Progenitor cell of endocrine pancreas (in vitro differentiated cells): ENCODE measurements at regions not wholly inside any gene's neighbourhood (a gene's known extent, or its start where the extent isn't known, plus 50 kb on each side); places are given as distances from the start of the nearest gene placed in this dataset.

ENCODE experiments used
- DNase-seq: peaks from one replicate; pipeline ENCODE4 v3.0.0; 2021; ENCODE audit warnings: low spot score; ENCODE audit not compliant: unreplicated experiment
- H3K27ac Mint-ChIP-seq: 2 replicates; pipeline ENCODE4 v1.8.0; 2021; ENCODE audit warnings: mild to moderate bottlenecking, moderate library complexity, mixed read lengths
- H3K27me3 Mint-ChIP-seq: 2 replicates; pipeline ENCODE4 v1.8.0; 2021; ENCODE audit warnings: mixed read lengths
- H3K36me3 Mint-ChIP-seq: 2 replicates; pipeline ENCODE4 v1.8.0; 2022; ENCODE audit warnings: mixed read lengths; ENCODE audit not compliant: insufficient read depth
- H3K4me1 Mint-ChIP-seq: 2 replicates; pipeline ENCODE4 v1.8.0; 2021; ENCODE audit warnings: low read depth, mixed read lengths
- H3K4me3 Mint-ChIP-seq: 2 replicates; pipeline ENCODE4 v1.8.0; 2021; ENCODE audit warnings: low read depth, mild to moderate bottlenecking, moderate library complexity, mixed read lengths
- H3K9me3 Mint-ChIP-seq: 2 replicates; pipeline ENCODE4 v1.8.0; 2021; ENCODE audit warnings: low read depth, mixed read lengths
- CTCF ChIP-seq: fragments of 200-600 bp; sonication (generic); IDR thresholded peaks from one replicate; pipeline ENCODE4 v1.5.0; 2021; ENCODE audit warnings: antibody characterized with exemption, mild to moderate bottlenecking; ENCODE audit not compliant: unreplicated experiment

- TF ChIP-seq CTCF: no peak
- Mint-ChIP-seq H3K27me3 (peaks cover 7% of the 10 kb centered on the region), H3K36me3 (no peaks in the 10 kb centered on the region), H3K4me3 (no peak overlapping the region), H3K27ac (no peak overlapping the region), H3K9me3 (peaks cover 3% of the 10 kb centered on the region), H3K4me1 (peaks cover 19% of the 10 kb centered on the region)
- DNase-seq: no peak
Measured at GRCh38 chr3:104519068-104519467, 847.6 kb upstream of the ALCAM start.

GRCh38 chr3:104519468-104520227 is 847.1 kb upstream of the ALCAM start:
- no peaks in the 10 kb centered on the region for H3K36me3 Mint-ChIP-seq
- no peak for TF ChIP-seq CTCF
- no peak overlapping the region for H3K4me3 Mint-ChIP-seq
- H3K27me3 Mint-ChIP-seq: peaks cover 3% of the 10 kb centered on the region
- H3K27ac Mint-ChIP-seq: no peak overlapping the region
- H3K4me1 Mint-ChIP-seq: peaks cover 17% of the 10 kb centered on the region
- peaks cover 3% of the 10 kb centered on the region for H3K9me3 Mint-ChIP-seq
- no peak for DNase-seq

- Mint-ChIP-seq H3K4me3 (no peak overlapping the region), H3K9me3 (peaks cover 3% of the 10 kb centered on the region), H3K27ac (no peak overlapping the region), H3K27me3 (peaks cover 3% of the 10 kb centered on the region), H3K36me3 (no peaks in the 10 kb centered on the region), H3K4me1 (peaks cover 11% of the 10 kb centered on the region)
- TF ChIP-seq CTCF: no peak
- DNase-seq: no peak
Measured at GRCh38 chr3:104520228-104520655, 846.5 kb upstream of the ALCAM start.

- TF ChIP-seq CTCF: no peak
Measured at GRCh38 chr3:104521606-104522336, 844.9 kb upstream of the ALCAM start.

GRCh38 chr3:104523136-104523535 is 843.6 kb upstream of the ALCAM start:
- no peak overlapping the region for H3K27ac Mint-ChIP-seq
- TF ChIP-seq CTCF: no peak
- peaks cover 5% of the 10 kb centered on the region for H3K4me1 Mint-ChIP-seq
- H3K9me3 Mint-ChIP-seq: peaks cover 3% of the 10 kb centered on the region
- H3K4me3 Mint-ChIP-seq: no peak overlapping the region
- no peak for DNase-seq
- no peaks in the 10 kb centered on the region for H3K36me3 Mint-ChIP-seq
- H3K27me3 Mint-ChIP-seq: peaks cover 3% of the 10 kb centered on the region

More at GRCh38 chr3:104521606-104522336, 844.9 kb upstream of the ALCAM start:
- DNase-seq: no peak
- Mint-ChIP-seq H3K27me3 (peaks cover 3% of the 10 kb centered on the region), H3K27ac (no peak overlapping the region), H3K4me3 (no peak overlapping the region), H3K9me3 (peaks cover 3% of the 10 kb centered on the region), H3K36me3 (no peaks in the 10 kb centered on the region), H3K4me1 (peaks cover 5% of the 10 kb centered on the region)
